ENCODE measurements at regions not wholly inside any gene's neighbourhood (a gene's known extent, or its start where the extent isn't known, plus 50 kb on each side); places are given as distances from the start of the nearest gene placed in this dataset.

GRCh38 chr13:31056644-31057271 is 104.9 kb downstream of the HSPH1 start:
- no peaks in the 10 kb centered on the region for H3K36me3 Mint-ChIP-seq (ENCODE audit: low read depth)
- H3K4me3 Mint-ChIP-seq = no peak overlapping the region
- H3K4me1 Mint-ChIP-seq (ENCODE audit: low read depth) = peaks cover 2% of the 10 kb centered on the region
- peaks cover 2% of the 10 kb centered on the region for H3K27me3 Mint-ChIP-seq (ENCODE audit: insufficient read depth)
- intact Hi-C loops (cut with micrococcal nuclease) = loop anchor here (1.0 kb wide), 1 partner anchor 11 kb away; no protein-coding TSS in a partner anchor
- no peaks in the 10 kb centered on the region for H3K9me3 Mint-ChIP-seq
- no peak overlapping the region for H3K27ac Mint-ChIP-seq
- no peak for DNase-seq (ENCODE audit: low spot score)

GRCh38 chr13:31055589-31055988 is 106.1 kb downstream of the HSPH1 start:
- intact Hi-C loops (cut with micrococcal nuclease) = no loop called here
- Mint-ChIP-seq H3K4me3 (no peak overlapping the region), H3K27me3 (ENCODE audit: insufficient read depth) (peaks cover 2% of the 10 kb centered on the region), H3K36me3 (ENCODE audit: low read depth) (no peaks in the 10 kb centered on the region), H3K9me3 (no peaks in the 10 kb centered on the region), H3K27ac (no peak overlapping the region), H3K4me1 (ENCODE audit: low read depth) (peaks cover 11% of the 10 kb centered on the region)
- no peak for DNase-seq (ENCODE audit: low spot score)

GRCh38 chr13:31054632-31055031 is 107.1 kb downstream of the HSPH1 start:
- no peaks in the 10 kb centered on the region for H3K9me3 Mint-ChIP-seq

GRCh38 chr13:31053896-31054295 is 107.8 kb downstream of the HSPH1 start:
- H3K9me3 Mint-ChIP-seq = no peaks in the 10 kb centered on the region
- intact Hi-C loops (cut with micrococcal nuclease) = no loop called here
- DNase-seq (ENCODE audit: low spot score) = no peak

More at GRCh38 chr13:31054632-31055031, 107.1 kb downstream of the HSPH1 start:
- H3K4me3 Mint-ChIP-seq = no peak overlapping the region
- H3K27ac Mint-ChIP-seq = no peak overlapping the region
- H3K27me3 Mint-ChIP-seq (ENCODE audit: insufficient read depth) = peaks cover 2% of the 10 kb centered on the region
- intact Hi-C loops (cut with micrococcal nuclease) = no loop called here
- no peaks in the 10 kb centered on the region for H3K36me3 Mint-ChIP-seq (ENCODE audit: low read depth)
- DNase-seq (ENCODE audit: low spot score) = no peak
- H3K4me1 Mint-ChIP-seq (ENCODE audit: low read depth) = peaks cover 14% of the 10 kb centered on the region

GRCh38 chr13:31053091-31053490 is 108.6 kb downstream of the HSPH1 start:
- Mint-ChIP-seq H3K36me3 (ENCODE audit: low read depth) (no peaks in the 10 kb centered on the region), H3K27me3 (ENCODE audit: insufficient read depth) (peaks cover 2% of the 10 kb centered on the region), H3K4me3 (no peak overlapping the region), H3K27ac (no peak overlapping the region), H3K4me1 (ENCODE audit: low read depth) (peaks cover 14% of the 10 kb centered on the region), H3K9me3 (no peaks in the 10 kb centered on the region)
- no peak for DNase-seq (ENCODE audit: low spot score)
- intact Hi-C loops (cut with micrococcal nuclease) = no loop called here

More at GRCh38 chr13:31053896-31054295, 107.8 kb downstream of the HSPH1 start:
- Mint-ChIP-seq H3K36me3 (ENCODE audit: low read depth) (no peaks in the 10 kb centered on the region), H3K27ac (no peak overlapping the region), H3K4me3 (no peak overlapping the region), H3K27me3 (ENCODE audit: insufficient read depth) (peaks cover 2% of the 10 kb centered on the region), H3K4me1 (ENCODE audit: low read depth) (peaks cover 14% of the 10 kb centered on the region)

GRCh38 chr13:31052478-31052877 is 109.2 kb downstream of the HSPH1 start:
- Mint-ChIP-seq H3K4me1 (ENCODE audit: low read depth) (peaks cover 14% of the 10 kb centered on the region), H3K4me3 (no peak overlapping the region), H3K9me3 (no peaks in the 10 kb centered on the region), H3K27me3 (ENCODE audit: insufficient read depth) (peaks cover 2% of the 10 kb centered on the region), H3K27ac (no peak overlapping the region), H3K36me3 (ENCODE audit: low read depth) (no peaks in the 10 kb centered on the region)
- DNase-seq (ENCODE audit: low spot score) = no peak
- intact Hi-C loops (cut with micrococcal nuclease) = no loop called here

- Mint-ChIP-seq H3K27me3 (ENCODE audit: insufficient read depth) (peaks cover 2% of the 10 kb centered on the region), H3K4me3 (no peak overlapping the region), H3K27ac (no peak overlapping the region), H3K4me1 (ENCODE audit: low read depth) (peaks cover 14% of the 10 kb centered on the region), H3K9me3 (no peaks in the 10 kb centered on the region), H3K36me3 (ENCODE audit: low read depth) (no peaks in the 10 kb centered on the region)
- DNase-seq (ENCODE audit: low spot score) = no peak
- intact Hi-C loops (cut with micrococcal nuclease) = no loop called here
Measured at GRCh38 chr13:31051999-31052398, 109.7 kb downstream of the HSPH1 start.

- H3K27ac Mint-ChIP-seq = no peak overlapping the region
Measured at GRCh38 chr13:31050486-31051400, 111.0 kb downstream of the HSPH1 start.

GRCh38 chr13:31049833-31050232 is 111.9 kb downstream of the HSPH1 start:
- H3K9me3 Mint-ChIP-seq = no peaks in the 10 kb centered on the region
- no peak overlapping the region for H3K4me3 Mint-ChIP-seq
- H3K36me3 Mint-ChIP-seq (ENCODE audit: low read depth) = no peaks in the 10 kb centered on the region
- intact Hi-C loops (cut with micrococcal nuclease) = loop anchor here (5.0 to 10.0 kb wide), 5 partner anchors 163 to 1295 kb away; no protein-coding TSS in a partner anchor
- H3K4me1 Mint-ChIP-seq (ENCODE audit: low read depth) = peaks cover 14% of the 10 kb centered on the region
- no peak for DNase-seq (ENCODE audit: low spot score)
- H3K27ac Mint-ChIP-seq = no peak overlapping the region
- peaks cover 2% of the 10 kb centered on the region for H3K27me3 Mint-ChIP-seq (ENCODE audit: insufficient read depth)

More at GRCh38 chr13:31050486-31051400, 111.0 kb downstream of the HSPH1 start:
- Mint-ChIP-seq H3K9me3 (no peaks in the 10 kb centered on the region), H3K4me1 (ENCODE audit: low read depth) (peaks cover 14% of the 10 kb centered on the region), H3K36me3 (ENCODE audit: low read depth) (no peaks in the 10 kb centered on the region), H3K4me3 (no peak overlapping the region), H3K27me3 (ENCODE audit: insufficient read depth) (peaks cover 2% of the 10 kb centered on the region)
- no peak for DNase-seq (ENCODE audit: low spot score)
- intact Hi-C loops (cut with micrococcal nuclease) = no loop called here

- Mint-ChIP-seq H3K27me3 (ENCODE audit: insufficient read depth) (peaks cover 2% of the 10 kb centered on the region), H3K4me1 (ENCODE audit: low read depth) (peaks cover 14% of the 10 kb centered on the region), H3K4me3 (no peak overlapping the region), H3K9me3 (no peaks in the 10 kb centered on the region), H3K36me3 (ENCODE audit: low read depth) (no peaks in the 10 kb centered on the region), H3K27ac (no peak overlapping the region)
- no peak for DNase-seq (ENCODE audit: low spot score)
- intact Hi-C loops (cut with micrococcal nuclease) = loop anchor here (5.0 to 10.0 kb wide), 5 partner anchors 162 to 1294 kb away; no protein-coding TSS in a partner anchor
Measured at GRCh38 chr13:31049083-31049482, 112.6 kb downstream of the HSPH1 start.

GRCh38 chr13:31048521-31048920 is 113.2 kb downstream of the HSPH1 start:
- H3K27me3 Mint-ChIP-seq (ENCODE audit: insufficient read depth) = peaks cover 2% of the 10 kb centered on the region
- no peaks in the 10 kb centered on the region for H3K36me3 Mint-ChIP-seq (ENCODE audit: low read depth)
- no peaks in the 10 kb centered on the region for H3K9me3 Mint-ChIP-seq
- intact Hi-C loops (cut with micrococcal nuclease) = loop anchor here (5.0 to 10.0 kb wide), 5 partner anchors 161 to 1294 kb away; no protein-coding TSS in a partner anchor
- H3K4me1 Mint-ChIP-seq (ENCODE audit: low read depth) = peaks cover 14% of the 10 kb centered on the region
- H3K27ac Mint-ChIP-seq = no peak overlapping the region
- no peak for DNase-seq (ENCODE audit: low spot score)
- no peak overlapping the region for H3K4me3 Mint-ChIP-seq

- H3K36me3 Mint-ChIP-seq (ENCODE audit: low read depth) = no peaks in the 10 kb centered on the region
- peaks cover 2% of the 10 kb centered on the region for H3K27me3 Mint-ChIP-seq (ENCODE audit: insufficient read depth)
- H3K9me3 Mint-ChIP-seq = no peaks in the 10 kb centered on the region
- intact Hi-C loops (cut with micrococcal nuclease) = loop anchor here (5.0 to 10.0 kb wide), 5 partner anchors 159 to 1292 kb away; no protein-coding TSS in a partner anchor
- no peak overlapping the region for H3K4me3 Mint-ChIP-seq
- DNase-seq (ENCODE audit: low spot score) = no peak
- H3K4me1 Mint-ChIP-seq (ENCODE audit: low read depth) = peaks cover 13% of the 10 kb centered on the region
- H3K27ac Mint-ChIP-seq = no peak overlapping the region
Measured at GRCh38 chr13:31046711-31047279, 114.3 kb downstream of the TEX26 start.
